Putamen (tissue), 1 donor: ENCODE measurements at regions not wholly inside any gene's neighbourhood (a gene's known extent, or its start where the extent isn't known, plus 50 kb on each side); places are given as distances from the start of the nearest gene placed in this dataset.
A peak's percentile ranks its signal among the peaks of the same experiment; 100 is the strongest.
"Not testable (repeated sequence)": the region's sequence is repeated elsewhere in the genome, so short reads cannot be mapped to it uniquely, and the experiment has no call there.

Experiments used
- DNase-seq: peaks from one replicate; pipeline ENCODE4 v3.0.0-alpha.2; 2016; ENCODE audit warnings: low spot score

- no peak for DNase-seq
Measured at GRCh38 chr17:65307081-65307960, 170.2 kb downstream of the RGS9 start.

GRCh38 chr17:65305778-65306177 lies 168.6 kb downstream of the RGS9 start:
- DNase-seq = no peak

- no peak for DNase-seq
Measured at GRCh38 chr17:65305116-65305515, 167.9 kb downstream of the RGS9 start.

- DNase-seq = not testable (repeated sequence)
Measured at GRCh38 chr17:65301882-65302281, 164.7 kb downstream of the RGS9 start.

- no peak for DNase-seq
Measured at GRCh38 chr17:65301184-65301583, 164.0 kb downstream of the RGS9 start.

- DNase-seq = no peak
Measured at GRCh38 chr17:65297916-65298315, 160.7 kb downstream of the RGS9 start.

- no peak for DNase-seq
Measured at GRCh38 chr17:65297384-65297783, 160.2 kb downstream of the RGS9 start.

GRCh38 chr17:65294181-65294719 lies 157.1 kb downstream of the RGS9 start:
- peak; percentile 25 for DNase-seq

- no peak for DNase-seq
Measured at GRCh38 chr17:65293584-65294180, 156.5 kb downstream of the RGS9 start.

GRCh38 chr17:65292430-65292829 lies 155.3 kb downstream of the RGS9 start:
- DNase-seq = no peak

GRCh38 chr17:65291301-65291700 lies 154.1 kb downstream of the RGS9 start:
- not testable (repeated sequence) for DNase-seq

- no peak for DNase-seq
Measured at GRCh38 chr17:65290616-65291015, 153.4 kb downstream of the RGS9 start.

- no peak for DNase-seq
Measured at GRCh38 chr17:65290056-65290455, 152.9 kb downstream of the RGS9 start.

- DNase-seq = no peak
Measured at GRCh38 chr17:65287040-65287439, 149.9 kb downstream of the RGS9 start.

GRCh38 chr17:65283704-65284103 lies 146.5 kb downstream of the RGS9 start:
- no peak for DNase-seq

GRCh38 chr17:65279456-65279855 lies 142.3 kb downstream of the RGS9 start:
- no peak for DNase-seq

GRCh38 chr17:65278820-65279184 lies 141.6 kb downstream of the RGS9 start:
- DNase-seq = no peak

- no peak for DNase-seq
Measured at GRCh38 chr17:65278050-65278819, 141.1 kb downstream of the RGS9 start.

GRCh38 chr17:65277576-65277975 lies 140.4 kb downstream of the RGS9 start:
- DNase-seq = no peak
